Activated naive CD4-positive, alpha-beta T cell treated with anti-CD3 and anti-CD28 coated beads, Interleukin-2, amount 50 U/mL, for 24 hours (primary cell): ENCODE measurements at regions not wholly inside any gene's neighbourhood (a gene's known extent, or its start where the extent isn't known, plus 50 kb on each side); places are given as distances from the start of the nearest gene placed in this dataset.

Source experiments
- H3K27ac Mint-ChIP-seq: one replicate; pipeline ENCODE4 v1.8.0; 2021; ENCODE audit warnings: mild to moderate bottlenecking, mixed read lengths
- H3K27me3 Mint-ChIP-seq: one replicate; pipeline ENCODE4 v1.8.0; 2021; ENCODE audit warnings: mixed read lengths
- H3K36me3 Mint-ChIP-seq: one replicate; pipeline ENCODE4 v1.8.0; 2021; ENCODE audit warnings: mixed read lengths
- H3K4me1 Mint-ChIP-seq: one replicate; pipeline ENCODE4 v1.8.0; 2021; ENCODE audit warnings: mixed read lengths
- H3K4me3 Mint-ChIP-seq: one replicate; pipeline ENCODE4 v1.8.0; 2021; ENCODE audit warnings: mild to moderate bottlenecking, mixed read lengths
- H3K9me3 Mint-ChIP-seq: one replicate; pipeline ENCODE4 v1.8.0; 2021; ENCODE audit warnings: mixed read lengths

DNA sequence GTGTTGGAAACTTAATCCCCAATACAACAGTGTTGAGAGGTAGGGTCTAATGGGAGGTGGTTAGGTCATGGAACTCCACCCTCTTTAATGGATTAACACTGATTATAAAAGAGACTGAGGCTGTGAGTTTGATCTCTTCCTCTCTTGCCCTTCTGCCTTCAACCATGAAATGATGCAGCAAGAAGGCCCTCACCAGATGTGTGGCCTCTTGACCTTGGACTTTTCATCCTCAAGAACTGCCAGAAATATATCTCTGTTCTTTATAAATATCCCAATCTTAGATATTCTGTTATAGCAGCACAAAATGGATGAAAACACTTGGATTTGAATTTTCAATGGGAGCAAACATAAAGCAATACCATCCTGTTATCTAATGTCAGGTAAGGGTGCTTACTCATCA lies 67.6 kb downstream of the NMUR2 start:
- H3K9me3 Mint-ChIP-seq = no peaks in the 10 kb centered on the region

DNA sequence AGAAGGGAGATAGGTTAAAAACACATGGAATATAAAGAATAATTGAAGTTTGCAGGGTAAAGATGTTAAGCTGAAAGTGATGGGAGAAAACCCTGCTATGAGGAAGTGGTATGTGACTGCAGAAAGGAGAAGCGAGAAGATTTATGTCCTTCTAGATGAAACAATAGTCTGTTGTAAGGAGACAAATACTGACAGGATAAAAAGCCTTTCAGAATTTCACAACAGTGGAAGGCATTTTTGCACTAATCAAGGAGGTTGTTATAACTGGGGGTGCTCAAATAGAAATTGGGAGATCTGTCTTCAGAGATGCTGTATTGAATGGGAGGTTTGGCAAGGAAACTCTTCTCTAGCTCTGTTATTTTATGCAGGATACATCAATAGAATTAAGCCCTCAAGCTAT lies 69.6 kb downstream of the NMUR2 start:
- Mint-ChIP-seq H3K4me1 (no peaks in the 10 kb centered on the region), H3K27ac (no peak overlapping the region), H3K27me3 (no peaks in the 10 kb centered on the region), H3K9me3 (no peaks in the 10 kb centered on the region), H3K36me3 (no peaks in the 10 kb centered on the region), H3K4me3 (no peak overlapping the region)

More for the DNA sequence above, 67.6 kb downstream of the NMUR2 start:
- Mint-ChIP-seq H3K27me3 (no peaks in the 10 kb centered on the region), H3K4me1 (no peaks in the 10 kb centered on the region), H3K27ac (no peak overlapping the region), H3K36me3 (no peaks in the 10 kb centered on the region), H3K4me3 (no peak overlapping the region)

DNA sequence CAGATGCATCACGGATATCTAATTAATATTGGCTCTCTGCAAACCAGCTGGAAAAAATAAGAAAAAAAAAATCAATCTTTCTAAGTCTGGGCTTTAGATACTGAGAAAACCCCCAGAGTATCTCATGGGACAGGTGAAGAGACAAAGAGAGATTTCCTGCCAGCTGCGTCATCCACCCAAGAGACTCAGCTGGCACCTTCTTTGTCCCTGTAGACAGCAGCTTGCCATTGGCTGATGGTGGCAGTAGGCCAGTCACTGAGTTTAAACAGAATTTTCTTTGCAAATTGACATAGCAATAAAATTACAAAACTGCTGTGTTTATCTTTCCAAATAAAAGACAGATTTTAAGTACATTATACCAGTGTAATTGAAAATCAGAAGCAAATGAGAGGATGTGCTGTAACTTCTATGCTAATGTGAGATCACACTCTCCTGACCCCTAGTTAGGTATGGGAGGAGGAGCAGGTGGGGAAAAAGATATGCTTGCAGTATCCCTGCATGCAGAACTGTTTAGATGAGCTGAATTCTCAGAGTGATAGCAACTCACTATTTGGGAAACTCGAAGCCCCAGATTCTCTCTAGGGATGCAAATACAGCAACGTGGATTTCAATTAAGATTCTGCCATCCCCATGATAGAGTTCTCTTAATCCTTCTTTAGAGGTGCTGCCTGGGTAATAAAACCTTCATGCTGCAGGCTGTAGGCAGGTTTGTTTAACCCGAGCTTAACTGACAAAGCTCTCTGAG lies 72.2 kb downstream of the NMUR2 start:
- Mint-ChIP-seq H3K36me3 (no peaks in the 10 kb centered on the region), H3K4me3 (no peak overlapping the region)

DNA sequence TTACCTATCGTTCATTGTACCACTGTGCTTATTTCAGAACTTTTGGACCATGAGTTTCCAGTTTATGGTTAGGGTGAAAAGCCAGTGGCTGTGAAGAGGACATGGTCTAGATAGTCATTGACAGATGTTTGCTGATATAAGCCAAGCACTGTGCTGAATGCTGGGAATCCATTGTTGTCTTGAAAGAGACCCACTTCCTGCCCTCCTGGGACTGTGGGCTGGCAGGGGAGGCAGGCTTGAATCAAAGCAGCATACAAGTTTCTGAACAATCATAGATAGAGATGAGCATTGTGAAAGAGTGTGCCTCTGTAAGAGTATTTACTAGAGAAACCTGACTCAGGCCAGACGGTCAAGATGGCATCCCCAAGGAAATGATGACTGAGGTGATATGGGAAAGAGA lies 73.4 kb downstream of the NMUR2 start:
- Mint-ChIP-seq H3K27ac (no peak overlapping the region), H3K4me3 (no peak overlapping the region), H3K9me3 (peaks cover 4% of the 10 kb centered on the region), H3K27me3 (peaks cover 9% of the 10 kb centered on the region), H3K36me3 (no peaks in the 10 kb centered on the region), H3K4me1 (no peaks in the 10 kb centered on the region)

More for the DNA sequence above, 72.2 kb downstream of the NMUR2 start:
- H3K27me3 Mint-ChIP-seq = peaks cover 5% of the 10 kb centered on the region
- no peaks in the 10 kb centered on the region for H3K4me1 Mint-ChIP-seq
- H3K27ac Mint-ChIP-seq = no peak overlapping the region
- H3K9me3 Mint-ChIP-seq = no peaks in the 10 kb centered on the region

DNA sequence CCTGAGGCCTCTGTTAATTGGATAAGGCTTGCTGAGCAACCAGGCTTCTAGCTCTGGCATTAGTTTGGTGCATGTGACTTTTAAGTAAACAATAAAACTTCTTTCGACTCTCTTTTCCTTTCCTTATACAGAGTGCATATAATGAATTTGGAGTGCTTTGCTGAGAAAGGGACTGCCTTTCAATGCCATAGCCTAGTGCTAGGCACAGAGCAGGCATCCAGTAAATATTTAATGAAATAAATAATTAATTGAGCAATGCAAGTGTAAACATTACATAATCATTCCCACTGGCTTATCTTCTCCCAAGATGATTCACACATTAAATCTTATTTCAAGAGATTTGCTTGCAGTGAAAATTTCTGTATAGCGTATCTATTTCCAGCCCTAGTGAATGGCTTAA lies 74.1 kb downstream of the NMUR2 start:
- H3K27ac Mint-ChIP-seq = no peak overlapping the region
- H3K36me3 Mint-ChIP-seq = no peaks in the 10 kb centered on the region
- peaks cover 11% of the 10 kb centered on the region for H3K9me3 Mint-ChIP-seq
- H3K4me1 Mint-ChIP-seq = no peaks in the 10 kb centered on the region
- peaks cover 9% of the 10 kb centered on the region for H3K27me3 Mint-ChIP-seq
- no peak overlapping the region for H3K4me3 Mint-ChIP-seq

DNA sequence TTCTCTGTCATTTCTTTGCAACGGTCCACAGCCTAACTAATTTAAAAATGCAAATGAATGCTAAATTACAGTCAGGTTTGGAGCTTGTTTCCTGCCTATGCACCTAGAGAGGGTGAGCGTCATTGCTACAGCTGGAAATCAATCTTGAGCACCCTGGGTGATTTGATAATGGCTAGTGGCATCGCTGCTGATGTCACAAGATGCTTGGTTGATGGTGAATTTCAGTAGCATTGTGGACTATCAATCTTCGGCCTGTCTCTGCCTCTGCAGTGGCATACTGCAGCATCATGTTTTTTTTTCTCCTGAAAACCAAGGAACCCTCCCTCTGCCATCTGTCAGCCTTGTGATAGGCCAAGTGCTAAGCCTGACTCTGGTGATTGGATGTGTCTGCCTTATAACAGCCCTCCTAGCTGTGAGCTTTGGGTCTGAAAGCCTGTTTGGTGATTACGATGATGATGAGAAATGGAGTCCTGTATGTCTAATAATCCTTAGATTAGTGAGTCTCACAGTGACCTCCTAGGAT lies 75.3 kb downstream of the NMUR2 start:
- Mint-ChIP-seq H3K9me3 (peaks cover 11% of the 10 kb centered on the region), H3K36me3 (no peaks in the 10 kb centered on the region), H3K4me3 (no peak overlapping the region), H3K4me1 (no peaks in the 10 kb centered on the region), H3K27ac (no peak overlapping the region), H3K27me3 (peaks cover 9% of the 10 kb centered on the region)

DNA sequence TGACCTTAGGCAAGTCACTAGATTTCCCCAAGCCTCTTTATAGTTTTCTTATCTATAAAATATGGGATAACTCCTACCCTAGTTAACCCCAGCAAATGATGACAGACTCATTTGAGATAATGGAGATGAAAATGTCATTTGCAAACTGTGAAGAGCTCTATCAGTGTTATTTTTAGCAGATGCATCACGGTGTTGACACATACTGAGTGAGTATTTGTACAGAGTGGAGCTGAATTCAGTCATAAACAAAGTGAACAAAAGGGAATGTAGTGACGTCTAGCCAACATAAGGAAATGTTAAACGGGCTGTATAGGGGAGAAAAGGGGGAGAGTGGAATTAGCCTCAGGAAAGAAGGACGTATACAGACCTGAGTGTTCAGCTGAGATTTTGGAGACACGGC lies 75.9 kb downstream of the NMUR2 start:
- peaks cover 11% of the 10 kb centered on the region for H3K9me3 Mint-ChIP-seq
- no peaks in the 10 kb centered on the region for H3K4me1 Mint-ChIP-seq
- peaks cover 9% of the 10 kb centered on the region for H3K27me3 Mint-ChIP-seq
- no peaks in the 10 kb centered on the region for H3K36me3 Mint-ChIP-seq
- H3K27ac Mint-ChIP-seq = no peak overlapping the region
- no peak overlapping the region for H3K4me3 Mint-ChIP-seq

DNA sequence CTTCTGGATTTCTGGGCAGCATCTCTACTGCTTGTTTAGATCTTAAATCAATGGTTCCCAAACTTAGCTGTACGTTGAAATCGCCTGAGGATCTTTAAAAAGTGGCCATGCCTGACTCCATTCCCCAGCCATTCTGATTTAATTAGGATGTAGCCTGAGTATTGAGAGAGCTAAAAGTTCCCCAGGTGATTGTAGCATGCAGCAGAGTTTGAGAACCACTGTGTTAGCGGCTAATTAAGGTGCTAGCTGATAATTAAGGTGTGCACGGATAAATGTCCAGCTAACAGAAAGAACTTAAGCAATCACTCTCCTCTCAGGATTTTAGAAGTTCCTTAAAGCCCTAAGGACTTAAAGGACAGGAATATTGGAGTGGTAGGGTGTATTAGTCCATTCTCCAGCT lies 89.1 kb downstream of the NMUR2 start:
- no peak overlapping the region for H3K27ac Mint-ChIP-seq
- H3K9me3 Mint-ChIP-seq = no peaks in the 10 kb centered on the region
- no peak overlapping the region for H3K4me3 Mint-ChIP-seq
- peaks cover 3% of the 10 kb centered on the region for H3K27me3 Mint-ChIP-seq
- no peaks in the 10 kb centered on the region for H3K4me1 Mint-ChIP-seq
- no peaks in the 10 kb centered on the region for H3K36me3 Mint-ChIP-seq

DNA sequence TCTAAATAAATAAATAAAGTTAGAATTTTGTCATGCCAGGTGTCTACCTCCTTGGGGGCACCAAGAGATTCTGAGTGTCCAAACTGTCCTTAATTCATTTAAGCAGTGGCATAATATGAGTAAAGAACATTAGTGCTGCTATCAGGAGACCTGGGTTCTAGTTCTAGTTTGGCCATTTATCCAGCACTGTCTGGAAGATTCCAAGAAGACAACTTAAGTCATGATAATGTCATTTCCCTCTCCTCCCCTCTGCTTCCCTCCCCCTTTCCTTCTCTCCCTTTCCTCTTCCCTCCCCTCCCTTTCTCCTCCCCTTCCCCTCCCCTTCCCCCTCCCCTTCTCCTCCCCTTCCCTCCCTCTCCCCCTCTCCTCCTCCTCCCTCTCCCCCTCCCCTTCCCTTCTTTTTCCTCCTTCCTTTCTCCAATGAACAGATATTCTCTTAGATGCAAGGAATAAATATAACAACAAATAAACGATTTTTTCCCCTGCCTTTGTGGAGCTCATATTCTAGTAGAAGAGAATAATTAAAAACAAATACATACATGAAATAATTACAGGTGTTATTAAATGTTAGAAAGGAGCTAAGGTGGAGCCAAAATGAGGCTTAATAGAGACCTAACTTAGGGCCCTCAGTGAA lies 90.8 kb downstream of the NMUR2 start:
- Mint-ChIP-seq H3K9me3 (no peaks in the 10 kb centered on the region), H3K4me1 (no peaks in the 10 kb centered on the region), H3K36me3 (no peaks in the 10 kb centered on the region), H3K4me3 (no peak overlapping the region), H3K27me3 (peaks cover 2% of the 10 kb centered on the region), H3K27ac (no peak overlapping the region)

DNA sequence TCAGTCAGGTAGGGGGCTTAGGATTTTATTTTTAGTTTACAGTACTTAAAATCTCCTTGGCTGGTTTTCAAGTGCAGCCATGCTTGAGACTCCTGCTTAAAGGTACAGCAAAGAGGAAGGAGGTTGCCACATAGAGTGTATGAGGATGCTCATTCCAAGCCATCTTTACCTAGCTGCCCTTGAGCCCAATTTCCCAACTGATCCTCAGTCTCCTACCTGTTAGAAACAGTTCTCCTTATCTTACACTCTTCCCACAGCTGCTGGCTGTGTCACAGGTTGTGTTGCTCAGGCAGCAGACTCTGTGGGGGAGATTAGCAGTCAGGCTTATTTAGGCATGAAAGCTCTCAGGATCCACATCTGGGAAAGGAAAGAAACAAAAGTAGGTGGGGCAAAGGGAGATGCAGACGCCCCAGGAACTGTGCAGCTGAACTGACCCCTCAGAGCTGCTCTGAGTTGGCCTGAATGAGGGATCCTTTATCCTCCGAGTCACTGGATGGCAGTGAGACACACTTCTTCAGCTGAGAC lies 95.1 kb downstream of the NMUR2 start:
- Mint-ChIP-seq H3K36me3 (no peaks in the 10 kb centered on the region), H3K4me1 (no peaks in the 10 kb centered on the region), H3K9me3 (no peaks in the 10 kb centered on the region), H3K27me3 (no peaks in the 10 kb centered on the region), H3K4me3 (no peak overlapping the region), H3K27ac (no peak overlapping the region)

DNA sequence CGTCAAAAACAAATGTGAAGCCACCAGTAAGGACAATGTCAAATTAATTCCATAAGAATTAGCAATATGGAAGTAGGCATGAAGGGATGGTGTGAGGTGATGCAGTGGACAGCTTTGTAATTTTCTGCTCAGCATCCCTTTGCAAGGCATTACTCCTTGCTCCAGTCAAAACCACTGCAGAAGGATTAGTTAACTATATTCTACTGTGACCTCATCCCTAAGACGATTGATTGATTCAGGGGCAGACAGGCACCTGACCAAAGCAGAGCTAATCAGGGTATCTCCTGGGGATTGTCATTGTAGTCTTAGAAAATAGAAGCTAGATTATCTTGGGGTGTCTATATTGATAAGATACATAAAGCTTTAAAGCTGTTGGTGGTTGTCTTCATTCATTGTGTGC lies 98.7 kb downstream of the NMUR2 start:
- Mint-ChIP-seq H3K9me3 (no peaks in the 10 kb centered on the region), H3K4me3 (no peak overlapping the region), H3K27me3 (peaks cover 8% of the 10 kb centered on the region), H3K4me1 (no peaks in the 10 kb centered on the region), H3K36me3 (no peaks in the 10 kb centered on the region), H3K27ac (no peak overlapping the region)

DNA sequence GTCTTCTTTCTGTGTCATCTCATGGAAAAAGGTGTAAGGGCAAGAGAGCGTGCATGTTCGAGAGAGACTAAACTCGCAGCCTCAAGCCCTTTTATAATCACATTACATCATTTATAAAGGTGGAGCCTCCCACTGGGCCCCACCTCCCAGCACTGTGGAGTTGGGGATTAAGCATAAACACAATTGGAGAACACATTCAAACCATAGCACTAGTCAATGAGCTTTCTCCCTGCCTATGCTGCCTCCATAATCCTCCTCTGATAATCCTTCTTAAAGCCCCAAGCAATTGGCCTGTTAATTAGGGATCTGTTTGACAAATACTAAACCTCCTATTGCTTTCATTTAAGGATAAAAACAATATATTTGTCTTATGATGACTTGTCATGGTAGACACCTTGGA lies 99.6 kb downstream of the NMUR2 start:
- Mint-ChIP-seq H3K9me3 (no peaks in the 10 kb centered on the region), H3K27ac (no peak overlapping the region), H3K4me3 (no peak overlapping the region), H3K27me3 (peaks cover 8% of the 10 kb centered on the region), H3K4me1 (no peaks in the 10 kb centered on the region), H3K36me3 (no peaks in the 10 kb centered on the region)

DNA sequence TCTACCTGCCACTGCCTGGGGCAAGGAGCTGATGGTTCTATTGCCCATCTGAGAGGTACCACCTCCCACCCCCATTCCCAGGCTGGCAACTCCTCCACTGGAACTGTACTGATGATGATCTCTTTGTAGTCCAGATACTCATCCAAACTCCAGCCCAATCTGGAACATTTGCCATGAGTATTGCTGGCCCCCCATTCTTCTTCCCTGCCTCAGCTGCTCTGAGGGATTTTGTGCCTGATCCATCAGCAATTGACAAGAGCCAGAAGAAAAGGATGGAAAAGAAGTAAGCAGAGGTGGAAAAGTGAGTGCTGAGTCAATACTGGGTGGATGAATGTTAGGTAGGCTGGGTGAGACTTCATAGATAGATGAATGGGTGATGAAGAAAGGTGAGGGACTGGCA lies 101.2 kb downstream of the NMUR2 start:
- peaks cover 8% of the 10 kb centered on the region for H3K27me3 Mint-ChIP-seq
- no peaks in the 10 kb centered on the region for H3K36me3 Mint-ChIP-seq
- no peaks in the 10 kb centered on the region for H3K9me3 Mint-ChIP-seq
- no peak overlapping the region for H3K4me3 Mint-ChIP-seq
- H3K27ac Mint-ChIP-seq = no peak overlapping the region
- H3K4me1 Mint-ChIP-seq = no peaks in the 10 kb centered on the region

DNA sequence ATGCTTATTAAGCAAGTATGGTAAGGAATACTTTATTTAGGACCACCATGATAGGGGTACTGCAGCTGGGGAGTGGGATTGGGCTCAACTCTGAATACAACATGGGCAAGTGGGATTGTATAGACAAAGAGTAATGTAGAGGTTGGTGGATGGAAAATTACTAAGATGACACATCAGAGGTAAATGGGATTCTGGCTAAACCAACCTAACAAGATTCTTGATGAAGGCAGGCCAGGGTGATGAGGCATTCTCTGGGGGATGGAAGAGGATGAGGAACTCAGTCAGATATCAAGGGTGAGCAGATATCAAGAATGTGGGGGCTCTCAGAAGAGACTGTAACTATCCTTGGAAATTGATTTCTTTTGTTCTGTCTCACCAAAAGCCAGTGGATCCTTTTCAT lies 107.2 kb downstream of the NMUR2 start:
- Mint-ChIP-seq H3K27me3 (peaks cover 4% of the 10 kb centered on the region), H3K4me1 (no peaks in the 10 kb centered on the region), H3K36me3 (no peaks in the 10 kb centered on the region), H3K27ac (no peak overlapping the region), H3K9me3 (no peaks in the 10 kb centered on the region), H3K4me3 (no peak overlapping the region)

DNA sequence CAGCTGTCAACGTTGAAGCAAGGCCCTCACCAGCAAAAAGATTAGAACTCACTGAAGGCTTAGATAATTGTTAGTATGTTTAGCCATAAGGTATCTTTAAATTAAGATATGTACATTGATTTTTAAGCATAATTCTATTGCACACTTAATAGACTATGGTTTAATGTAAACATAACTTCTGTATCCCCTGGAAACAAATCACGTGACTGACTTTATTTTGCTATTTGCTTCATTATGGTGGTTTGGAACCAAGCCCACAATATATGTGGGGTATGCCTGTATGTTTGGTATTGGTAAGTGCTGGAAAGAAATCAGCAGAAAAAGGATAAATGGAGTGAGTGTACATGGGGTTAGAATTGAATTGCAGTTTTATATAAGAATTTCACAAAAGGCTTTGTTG lies 111.9 kb downstream of the NMUR2 start:
- H3K27ac Mint-ChIP-seq = no peak overlapping the region
- H3K4me3 Mint-ChIP-seq = no peak overlapping the region
- H3K36me3 Mint-ChIP-seq = no peaks in the 10 kb centered on the region
- no peaks in the 10 kb centered on the region for H3K9me3 Mint-ChIP-seq
- peaks cover 1% of the 10 kb centered on the region for H3K27me3 Mint-ChIP-seq
- no peaks in the 10 kb centered on the region for H3K4me1 Mint-ChIP-seq

DNA sequence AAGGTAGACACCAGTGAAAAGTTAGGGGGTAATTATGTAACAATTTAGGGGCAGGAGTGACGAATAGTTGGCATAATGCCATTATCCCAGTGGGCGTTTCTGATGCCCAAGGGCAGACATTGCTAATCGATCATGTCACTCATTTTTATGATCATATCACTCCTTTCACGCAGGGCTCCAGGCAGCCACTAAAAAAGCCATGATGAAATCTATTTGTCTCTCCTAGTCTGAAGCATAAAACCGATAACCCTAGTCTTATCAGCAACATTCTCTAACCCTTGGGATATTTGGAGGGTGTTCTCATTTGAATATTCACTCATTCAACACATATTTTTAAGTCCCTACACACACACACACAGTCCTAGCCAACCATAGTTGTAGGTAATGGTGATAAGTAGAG lies 114.9 kb downstream of the NMUR2 start:
- Mint-ChIP-seq H3K36me3 (no peaks in the 10 kb centered on the region), H3K27ac (no peak overlapping the region), H3K4me3 (no peak overlapping the region), H3K4me1 (no peaks in the 10 kb centered on the region), H3K27me3 (peaks cover 2% of the 10 kb centered on the region), H3K9me3 (no peaks in the 10 kb centered on the region)
